ENCODE measurements at regions not wholly inside any gene's neighbourhood (a gene's known extent, or its start where the extent isn't known, plus 50 kb on each side); places are given as distances from the start of the nearest gene placed in this dataset.

- no peaks in the 10 kb centered on the region for H3K4me1 ChIP-seq
- 58 to 75% methylated on average over 3 of the region's 3 CpGs for WGBS, 2 donors
- H3K9me3 ChIP-seq, result no peaks in the 10 kb centered on the region
- no peak for DNase-seq
- TF ChIP-seq CTCF (IDR thresholded peaks at IDR 0.05) (no peak), POLR2A (IDR thresholded peaks at IDR 0.05) (no peak)
- intact Hi-C loops (cut with DNase I; ENCODE audit: low total_unique reads), result no loop called here
- H3K36me3 ChIP-seq (ENCODE audit: low read depth, missing control alignments), result no peaks in the 10 kb centered on the region
- no peak overlapping the region for H3K27ac ChIP-seq
- no peaks in the 10 kb centered on the region for H3K27me3 ChIP-seq
- no peak overlapping the region for H3K4me3 ChIP-seq
These were observed 230.1 kb downstream of the DUSP10 start for GRCh38 chr1:221511797-221512196.

- intact Hi-C loops (cut with DNase I; ENCODE audit: low total_unique reads), result no loop called here
- no peak for TF ChIP-seq CTCF (IDR thresholded peaks at IDR 0.05)
- no peak for TF ChIP-seq POLR2A (IDR thresholded peaks at IDR 0.05)
- H3K4me3 ChIP-seq, result no peak overlapping the region
- H3K36me3 ChIP-seq (ENCODE audit: low read depth, missing control alignments), result no peaks in the 10 kb centered on the region
- H3K27ac ChIP-seq, result no peak overlapping the region
- H3K27me3 ChIP-seq, result no peaks in the 10 kb centered on the region
- DNase-seq, result no peak
- no peaks in the 10 kb centered on the region for H3K9me3 ChIP-seq
- no peaks in the 10 kb centered on the region for H3K4me1 ChIP-seq
These were observed 227.1 kb downstream of the DUSP10 start for GRCh38 chr1:221514806-221515205.

- Histone ChIP-seq H3K27ac (no peak overlapping the region), H3K4me3 (no peak overlapping the region), H3K27me3 (no peaks in the 10 kb centered on the region), H3K4me1 (no peaks in the 10 kb centered on the region), H3K9me3 (no peaks in the 10 kb centered on the region), H3K36me3 (ENCODE audit: low read depth, missing control alignments) (no peaks in the 10 kb centered on the region)
- no peak for DNase-seq
- intact Hi-C loops (cut with DNase I; ENCODE audit: low total_unique reads), result no loop called here
- TF ChIP-seq CTCF (IDR thresholded peaks at IDR 0.05), result no peak
- TF ChIP-seq POLR2A (IDR thresholded peaks at IDR 0.05), result no peak
These were observed 226.4 kb downstream of the DUSP10 start for GRCh38 chr1:221515496-221515895.

GRCh38 chr1:221517961-221518360 lies 223.9 kb downstream of the DUSP10 start:
- H3K36me3 ChIP-seq (ENCODE audit: low read depth, missing control alignments), result no peaks in the 10 kb centered on the region
- no peak for DNase-seq
- TF ChIP-seq POLR2A (IDR thresholded peaks at IDR 0.05), result no peak
- H3K4me1 ChIP-seq, result no peaks in the 10 kb centered on the region
- H3K4me3 ChIP-seq, result no peak overlapping the region
- no peak overlapping the region for H3K27ac ChIP-seq
- intact Hi-C loops (cut with DNase I; ENCODE audit: low total_unique reads), result no loop called here
- H3K9me3 ChIP-seq, result no peaks in the 10 kb centered on the region
- H3K27me3 ChIP-seq, result no peaks in the 10 kb centered on the region
- 92 to 100% methylated on average over 1 of the region's 1 CpG for WGBS, 2 donors

GRCh38 chr1:221520250-221520649 lies 221.6 kb downstream of the DUSP10 start:
- H3K27me3 ChIP-seq, result no peaks in the 10 kb centered on the region
- no peaks in the 10 kb centered on the region for H3K9me3 ChIP-seq
- no peak for DNase-seq
- TF ChIP-seq CTCF (IDR thresholded peaks at IDR 0.05), result no peak
- WGBS, 2 donors, result 47 to 68% methylated on average over 1 of the region's 1 CpG
- no peaks in the 10 kb centered on the region for H3K36me3 ChIP-seq (ENCODE audit: low read depth, missing control alignments)
- H3K4me1 ChIP-seq, result no peaks in the 10 kb centered on the region
- peak overlapping the region in 1 of 2 donors; percentile 32 for H3K27ac ChIP-seq
- intact Hi-C loops (cut with DNase I; ENCODE audit: low total_unique reads), result no loop called here
- H3K4me3 ChIP-seq, result no peak overlapping the region

Measured in testis (tissue), 2 donors.